NB4 (cell line): ENCODE measurements at regions not wholly inside any gene's neighbourhood (a gene's known extent, or its start where the extent isn't known, plus 50 kb on each side); places are given as distances from the start of the nearest gene placed in this dataset.
A peak's percentile ranks its signal among the peaks of the same experiment; 100 is the strongest.

Source experiments
- DNase-seq: peaks from one replicate; pipeline ENCODE4 v3.0.0; 2010; ENCODE audit warnings: low read depth
- H3K4me3 ChIP-seq: one replicate; pipeline ENCODE4 v1.5.1; 2011; ENCODE audit warnings: mild to moderate bottlenecking, low read depth, low read length, moderate library complexity
- MYC ChIP-seq: IDR thresholded peaks from 2 replicates; pipeline ENCODE4 v1.6.1; 2011; ENCODE audit warnings: low read depth, low read length
- POLR2A ChIP-seq: IDR thresholded peaks from 2 replicates; pipeline ENCODE4 v1.6.1; 2011; ENCODE audit warnings: mild to moderate bottlenecking; ENCODE audit not compliant: insufficient read length; ENCODE audit errors: extremely low read depth
- TF ChIP-seq, protein P1 (sequence below): IDR thresholded peaks from one replicate; pipeline ENCODE4 v1.5.1; 2012; ENCODE audit warnings: low read depth, low read length
- TF ChIP-seq, protein P2 (sequence below): IDR thresholded peaks from 2 replicates; pipeline ENCODE4 v1.6.1; 2011; ENCODE audit warnings: low read depth, low read length

DNA sequence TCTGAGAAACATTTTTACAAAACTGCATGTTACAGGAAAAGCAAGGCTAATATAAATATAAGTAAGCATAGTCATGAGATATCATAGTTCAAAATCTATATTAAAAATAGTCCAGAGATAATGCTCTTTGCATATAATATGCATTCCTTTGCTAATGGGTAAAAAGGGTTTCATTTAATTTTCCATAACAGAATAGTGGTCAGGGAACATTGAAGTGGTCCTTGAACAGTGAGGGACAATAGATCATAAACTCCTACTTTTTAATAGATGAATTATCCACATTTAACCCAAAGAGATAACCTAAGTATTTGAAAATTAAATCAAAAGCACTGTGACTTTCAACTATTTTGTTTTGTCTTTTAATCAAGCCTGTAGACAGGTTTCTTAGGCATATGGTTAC lies 243.1 kb upstream of the ADGRB3 start:
- no peak for DNase-seq
- no peak overlapping the region for H3K4me3 ChIP-seq
- TF ChIP-seq POLR2A (no peak), MYC (no peak)
- TF ChIP-seq, protein P1, sequence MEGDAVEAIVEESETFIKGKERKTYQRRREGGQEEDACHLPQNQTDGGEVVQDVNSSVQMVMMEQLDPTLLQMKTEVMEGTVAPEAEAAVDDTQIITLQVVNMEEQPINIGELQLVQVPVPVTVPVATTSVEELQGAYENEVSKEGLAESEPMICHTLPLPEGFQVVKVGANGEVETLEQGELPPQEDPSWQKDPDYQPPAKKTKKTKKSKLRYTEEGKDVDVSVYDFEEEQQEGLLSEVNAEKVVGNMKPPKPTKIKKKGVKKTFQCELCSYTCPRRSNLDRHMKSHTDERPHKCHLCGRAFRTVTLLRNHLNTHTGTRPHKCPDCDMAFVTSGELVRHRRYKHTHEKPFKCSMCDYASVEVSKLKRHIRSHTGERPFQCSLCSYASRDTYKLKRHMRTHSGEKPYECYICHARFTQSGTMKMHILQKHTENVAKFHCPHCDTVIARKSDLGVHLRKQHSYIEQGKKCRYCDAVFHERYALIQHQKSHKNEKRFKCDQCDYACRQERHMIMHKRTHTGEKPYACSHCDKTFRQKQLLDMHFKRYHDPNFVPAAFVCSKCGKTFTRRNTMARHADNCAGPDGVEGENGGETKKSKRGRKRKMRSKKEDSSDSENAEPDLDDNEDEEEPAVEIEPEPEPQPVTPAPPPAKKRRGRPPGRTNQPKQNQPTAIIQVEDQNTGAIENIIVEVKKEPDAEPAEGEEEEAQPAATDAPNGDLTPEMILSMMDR = no peak
- TF ChIP-seq, protein P2, sequence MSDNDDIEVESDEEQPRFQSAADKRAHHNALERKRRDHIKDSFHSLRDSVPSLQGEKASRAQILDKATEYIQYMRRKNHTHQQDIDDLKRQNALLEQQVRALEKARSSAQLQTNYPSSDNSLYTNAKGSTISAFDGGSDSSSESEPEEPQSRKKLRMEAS = no peak

DNA sequence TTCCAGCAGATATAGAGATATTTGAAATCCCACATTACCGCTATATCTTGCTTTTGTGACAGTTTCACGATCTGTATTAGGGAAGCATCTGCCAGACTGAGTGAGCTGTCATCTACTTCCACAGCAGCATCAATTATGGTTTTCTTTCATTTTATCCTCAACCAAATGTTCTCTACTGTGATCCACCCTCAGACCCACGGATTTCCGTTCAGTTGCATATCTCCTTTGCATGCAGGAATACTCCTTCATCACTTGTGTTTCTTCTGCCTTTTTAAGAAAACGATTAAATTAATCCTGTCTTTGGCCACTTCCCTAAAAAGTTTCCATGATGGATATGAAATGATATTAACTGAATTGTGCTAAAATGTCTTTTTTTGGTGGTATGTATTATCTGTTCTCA lies 262.1 kb upstream of the ADGRB3 start:
- no peak for DNase-seq
- TF ChIP-seq POLR2A = no peak
- TF ChIP-seq, protein P1 = no peak
- TF ChIP-seq, protein P2 = no peak
- no peak for TF ChIP-seq MYC
- no peak overlapping the region for H3K4me3 ChIP-seq

DNA sequence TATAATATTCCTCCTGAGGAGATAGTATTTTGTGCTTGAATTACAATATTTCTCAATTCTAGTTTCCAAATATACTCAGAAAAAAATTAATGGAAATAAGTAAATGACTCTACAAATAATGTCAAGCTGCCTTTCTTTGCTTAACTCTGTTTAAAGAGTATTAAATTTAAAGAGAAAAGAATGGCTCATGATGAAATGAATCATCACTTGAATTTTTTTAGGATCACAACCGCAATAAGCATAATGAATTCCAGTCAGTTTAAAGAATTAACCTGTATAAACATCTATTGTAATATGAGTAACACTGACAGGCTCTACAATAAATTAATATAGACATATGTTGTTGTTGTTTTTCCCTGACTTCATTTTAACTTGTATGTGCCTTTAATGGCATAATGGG lies 266.2 kb upstream of the ADGRB3 start:
- H3K4me3 ChIP-seq = no peak overlapping the region
- TF ChIP-seq MYC (no peak), POLR2A (no peak)
- TF ChIP-seq, protein P1 = no peak
- TF ChIP-seq, protein P2 = no peak
- DNase-seq = no peak

DNA sequence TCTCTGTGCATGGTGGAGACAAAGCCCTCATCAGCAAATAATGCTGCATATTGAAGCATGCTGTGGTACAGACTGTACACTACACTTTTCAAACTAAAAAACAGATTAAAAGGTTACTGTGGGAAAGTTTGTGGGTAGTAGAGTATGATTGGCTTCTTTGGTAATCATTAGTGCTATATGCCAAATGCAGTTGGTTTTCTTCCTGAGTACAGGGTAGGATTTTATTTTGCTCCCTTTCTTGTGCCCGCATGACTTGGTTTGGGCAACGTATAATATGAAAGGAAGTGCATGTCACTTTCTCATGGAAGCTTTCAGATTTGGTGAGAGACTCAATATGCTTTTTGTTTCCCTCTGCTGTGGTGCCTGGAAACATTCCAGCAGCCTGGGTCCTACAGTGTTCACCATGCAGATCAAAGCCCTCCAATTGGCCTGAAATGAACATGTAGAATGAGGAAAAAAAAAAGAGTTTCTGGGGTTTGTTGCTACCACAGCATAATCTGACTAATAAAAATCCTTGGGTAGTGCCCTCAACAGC lies 270.7 kb upstream of the ADGRB3 start:
- no peak overlapping the region for H3K4me3 ChIP-seq
- DNase-seq = no peak
- TF ChIP-seq, protein P1 = no peak
- TF ChIP-seq, protein P2 = no peak
- TF ChIP-seq POLR2A = no peak
- TF ChIP-seq MYC = no peak

DNA sequence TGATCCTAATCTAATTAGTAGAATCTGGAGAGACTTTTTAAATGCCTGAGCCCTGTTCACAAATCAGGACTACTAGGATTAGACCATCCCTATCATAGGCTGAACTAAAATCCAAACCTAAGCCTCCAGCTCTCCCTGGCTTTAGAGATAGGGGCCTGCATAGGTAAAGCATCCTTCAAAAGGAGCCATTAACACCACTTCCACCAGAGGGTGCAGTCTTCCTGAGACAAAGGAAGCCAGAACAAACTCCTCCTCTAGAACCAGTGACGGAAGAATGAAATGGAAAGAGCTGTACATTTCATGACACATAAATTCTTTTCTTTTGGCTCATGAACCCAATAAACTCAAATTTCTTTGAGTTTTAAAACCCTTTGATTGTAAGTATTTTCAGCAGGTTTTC lies 291.2 kb upstream of the ADGRB3 start:
- H3K4me3 ChIP-seq = no peak overlapping the region
- TF ChIP-seq POLR2A = no peak
- TF ChIP-seq, protein P1 = peak; percentile 64
- no peak for TF ChIP-seq MYC
- DNase-seq = peak; percentile 59

DNA sequence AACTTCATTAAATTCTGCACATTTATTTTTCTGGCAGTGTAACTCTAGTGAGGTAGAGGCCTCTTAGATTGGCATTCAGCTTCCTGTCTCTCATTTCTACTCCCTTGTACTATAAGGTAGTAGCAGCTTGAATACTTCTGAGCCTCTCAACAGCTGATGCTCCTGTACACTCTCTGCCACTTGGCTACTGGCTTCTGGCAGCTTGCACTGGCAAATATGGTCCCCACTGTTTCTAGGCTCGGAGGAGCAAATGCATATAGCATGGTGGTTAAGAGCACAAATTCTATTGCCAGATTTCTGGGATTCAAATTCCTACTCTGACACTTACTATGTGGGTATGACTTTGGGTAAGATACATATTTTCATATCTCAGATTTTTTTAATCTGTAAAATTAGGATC lies 292.8 kb upstream of the ADGRB3 start:
- TF ChIP-seq, protein P1 = no peak
- no peak overlapping the region for H3K4me3 ChIP-seq

More for the DNA sequence above, 292.8 kb upstream of the ADGRB3 start:
- DNase-seq = no peak
